ENCODE measurements at regions not wholly inside any gene's neighbourhood (a gene's known extent, or its start where the extent isn't known, plus 50 kb on each side); places are given as distances from the start of the nearest gene placed in this dataset.

DNA sequence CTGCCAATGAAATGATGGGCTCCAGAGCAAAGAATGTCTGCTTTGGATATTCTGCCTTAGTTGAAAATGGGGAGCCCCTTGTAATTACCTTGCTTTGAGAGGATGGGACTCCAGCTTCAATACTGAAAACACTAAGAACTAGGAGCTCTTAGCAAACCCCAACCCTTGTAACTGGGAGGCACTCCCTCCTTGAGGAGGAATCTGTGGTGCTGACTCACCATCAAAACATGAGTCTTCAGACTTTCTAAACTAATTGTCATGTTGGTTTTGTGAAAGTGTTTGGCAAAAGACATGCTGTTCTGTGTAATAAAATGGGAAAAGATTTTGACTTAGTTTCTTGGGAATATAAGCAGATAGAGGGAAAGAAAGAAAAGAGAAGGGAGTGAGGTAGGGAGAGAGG, 91.9 kb upstream of the PTPRD start:
- H3K27me3 Mint-ChIP-seq (ENCODE audit: unreplicated experiment): no peaks in the 10 kb centered on the region
- DNase-seq (ENCODE audit: extremely low spot score, unreplicated experiment): no peak
- no peak overlapping the region for H3K27ac Mint-ChIP-seq (ENCODE audit: unreplicated experiment)
- peaks cover 3% of the 10 kb centered on the region for H3K4me1 Mint-ChIP-seq (ENCODE audit: unreplicated experiment)
- no peaks in the 10 kb centered on the region for H3K36me3 Mint-ChIP-seq (ENCODE audit: unreplicated experiment)
- TF ChIP-seq, protein P1, sequence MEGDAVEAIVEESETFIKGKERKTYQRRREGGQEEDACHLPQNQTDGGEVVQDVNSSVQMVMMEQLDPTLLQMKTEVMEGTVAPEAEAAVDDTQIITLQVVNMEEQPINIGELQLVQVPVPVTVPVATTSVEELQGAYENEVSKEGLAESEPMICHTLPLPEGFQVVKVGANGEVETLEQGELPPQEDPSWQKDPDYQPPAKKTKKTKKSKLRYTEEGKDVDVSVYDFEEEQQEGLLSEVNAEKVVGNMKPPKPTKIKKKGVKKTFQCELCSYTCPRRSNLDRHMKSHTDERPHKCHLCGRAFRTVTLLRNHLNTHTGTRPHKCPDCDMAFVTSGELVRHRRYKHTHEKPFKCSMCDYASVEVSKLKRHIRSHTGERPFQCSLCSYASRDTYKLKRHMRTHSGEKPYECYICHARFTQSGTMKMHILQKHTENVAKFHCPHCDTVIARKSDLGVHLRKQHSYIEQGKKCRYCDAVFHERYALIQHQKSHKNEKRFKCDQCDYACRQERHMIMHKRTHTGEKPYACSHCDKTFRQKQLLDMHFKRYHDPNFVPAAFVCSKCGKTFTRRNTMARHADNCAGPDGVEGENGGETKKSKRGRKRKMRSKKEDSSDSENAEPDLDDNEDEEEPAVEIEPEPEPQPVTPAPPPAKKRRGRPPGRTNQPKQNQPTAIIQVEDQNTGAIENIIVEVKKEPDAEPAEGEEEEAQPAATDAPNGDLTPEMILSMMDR (IDR thresholded peaks at IDR 0.05): no peak
- no peak overlapping the region for H3K4me3 Mint-ChIP-seq (ENCODE audit: unreplicated experiment)
- no peaks in the 10 kb centered on the region for H3K9me3 Mint-ChIP-seq (ENCODE audit: unreplicated experiment)

DNA sequence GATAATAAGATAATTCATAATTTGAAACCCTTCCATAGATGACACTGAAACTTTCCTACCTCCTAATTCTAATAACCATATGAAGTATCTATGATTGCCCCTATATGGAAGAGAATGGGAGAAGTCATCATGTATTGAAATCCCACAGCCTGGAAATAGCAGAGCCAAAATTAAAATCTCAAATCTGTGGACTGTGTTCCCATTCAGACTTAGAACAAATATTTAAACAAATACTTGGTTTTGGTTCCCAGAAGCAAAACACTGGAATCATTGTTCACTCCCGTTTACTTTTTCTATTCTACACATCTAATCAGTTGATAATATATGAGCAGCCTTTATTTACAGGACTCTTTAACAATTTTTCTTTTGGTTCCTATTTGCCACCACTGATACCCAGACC, 92.6 kb upstream of the PTPRD start:
- Mint-ChIP-seq H3K27me3 (ENCODE audit: unreplicated experiment) (no peaks in the 10 kb centered on the region), H3K27ac (ENCODE audit: unreplicated experiment) (no peak overlapping the region), H3K4me1 (ENCODE audit: unreplicated experiment) (peaks cover 3% of the 10 kb centered on the region), H3K4me3 (ENCODE audit: unreplicated experiment) (no peak overlapping the region), H3K36me3 (ENCODE audit: unreplicated experiment) (no peaks in the 10 kb centered on the region), H3K9me3 (ENCODE audit: unreplicated experiment) (no peaks in the 10 kb centered on the region)
- TF ChIP-seq, protein P1 (IDR thresholded peaks at IDR 0.05): no peak
- DNase-seq (ENCODE audit: extremely low spot score, unreplicated experiment): no peak

DNA sequence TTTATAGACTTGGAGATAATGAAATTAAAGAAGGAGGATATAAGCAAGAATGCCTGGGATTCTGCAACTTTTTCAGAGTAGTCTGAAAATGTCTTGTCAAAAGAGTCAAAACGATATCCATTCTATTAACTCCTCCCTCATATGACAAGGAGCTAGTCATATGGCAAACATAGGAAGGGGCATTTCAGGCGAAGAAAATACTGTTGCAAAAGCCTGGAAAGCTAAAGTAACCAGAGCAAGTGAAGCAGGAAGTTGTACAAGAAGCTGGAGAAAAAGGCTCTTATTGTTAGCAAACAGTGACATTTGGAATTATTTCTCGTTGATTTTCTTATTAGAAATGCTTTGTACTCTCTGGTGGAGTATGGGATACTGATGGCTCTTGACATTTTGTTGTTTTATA, 94.0 kb upstream of the PTPRD start:
- no peak overlapping the region for H3K27ac Mint-ChIP-seq (ENCODE audit: unreplicated experiment)
- H3K36me3 Mint-ChIP-seq (ENCODE audit: unreplicated experiment): no peaks in the 10 kb centered on the region
- H3K27me3 Mint-ChIP-seq (ENCODE audit: unreplicated experiment): no peaks in the 10 kb centered on the region
- TF ChIP-seq, protein P1 (IDR thresholded peaks at IDR 0.05): no peak
- no peak for DNase-seq (ENCODE audit: extremely low spot score, unreplicated experiment)
- peaks cover 3% of the 10 kb centered on the region for H3K4me1 Mint-ChIP-seq (ENCODE audit: unreplicated experiment)
- H3K9me3 Mint-ChIP-seq (ENCODE audit: unreplicated experiment): no peaks in the 10 kb centered on the region
- no peak overlapping the region for H3K4me3 Mint-ChIP-seq (ENCODE audit: unreplicated experiment)

DNA sequence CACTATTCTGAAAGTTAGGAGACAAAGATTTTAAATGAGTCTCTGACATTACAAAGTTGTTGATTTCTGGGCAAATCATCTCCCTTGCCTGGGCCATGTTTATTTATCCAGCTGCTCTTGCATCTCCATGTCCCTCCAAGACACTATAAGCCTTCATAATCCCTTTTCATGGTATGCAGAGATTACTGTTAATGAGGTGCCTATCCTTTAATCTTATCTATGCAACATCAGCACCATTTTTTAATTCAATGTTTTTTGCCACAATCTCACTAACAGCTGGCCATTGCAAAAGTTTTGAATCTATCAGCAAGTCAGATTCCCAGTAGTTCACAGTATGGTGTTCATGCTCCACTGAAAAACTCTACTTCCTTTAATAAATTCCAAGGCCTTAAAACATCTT, 108.5 kb upstream of the PTPRD start:
- no peaks in the 10 kb centered on the region for H3K4me1 Mint-ChIP-seq (ENCODE audit: unreplicated experiment)
- TF ChIP-seq, protein P1 (IDR thresholded peaks at IDR 0.05): no peak
- H3K9me3 Mint-ChIP-seq (ENCODE audit: unreplicated experiment): peaks cover 4% of the 10 kb centered on the region
- no peaks in the 10 kb centered on the region for H3K36me3 Mint-ChIP-seq (ENCODE audit: unreplicated experiment)
- H3K27me3 Mint-ChIP-seq (ENCODE audit: unreplicated experiment): no peaks in the 10 kb centered on the region
- DNase-seq (ENCODE audit: extremely low spot score, unreplicated experiment): no peak
- H3K27ac Mint-ChIP-seq (ENCODE audit: unreplicated experiment): no peak overlapping the region
- no peak overlapping the region for H3K4me3 Mint-ChIP-seq (ENCODE audit: unreplicated experiment)

DNA sequence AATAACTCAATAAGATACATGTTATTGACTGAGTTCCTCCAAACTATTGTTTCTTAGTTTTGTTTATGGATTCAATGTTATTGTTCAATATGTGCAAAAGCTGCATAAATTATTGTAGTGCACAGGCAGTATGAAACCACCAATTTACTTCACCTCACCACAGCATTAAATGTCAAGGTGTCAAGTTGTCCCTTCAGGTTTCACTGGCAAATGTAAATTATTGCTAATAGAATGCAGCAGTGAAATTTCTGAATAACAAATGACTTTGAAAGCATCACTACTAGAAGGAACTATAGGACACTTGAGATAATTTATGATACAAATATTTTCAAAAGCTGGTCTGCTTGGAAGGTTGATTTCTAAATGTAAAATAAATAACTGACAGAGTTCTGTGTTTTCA, 116.4 kb upstream of the PTPRD start:
- DNase-seq (ENCODE audit: extremely low spot score, unreplicated experiment): no peak
- peaks cover 5% of the 10 kb centered on the region for H3K9me3 Mint-ChIP-seq (ENCODE audit: unreplicated experiment)
- H3K27ac Mint-ChIP-seq (ENCODE audit: unreplicated experiment): no peak overlapping the region
- no peaks in the 10 kb centered on the region for H3K4me1 Mint-ChIP-seq (ENCODE audit: unreplicated experiment)
- H3K4me3 Mint-ChIP-seq (ENCODE audit: unreplicated experiment): no peak overlapping the region
- no peaks in the 10 kb centered on the region for H3K27me3 Mint-ChIP-seq (ENCODE audit: unreplicated experiment)
- TF ChIP-seq, protein P1 (IDR thresholded peaks at IDR 0.05): no peak
- no peaks in the 10 kb centered on the region for H3K36me3 Mint-ChIP-seq (ENCODE audit: unreplicated experiment)

Measured in osteocyte (in vitro differentiated cells).